Activated CD4-positive, alpha-beta T cell treated with anti-CD3 and anti-CD28 coated beads, Interleukin-2, amount 50 U/mL, for 48 hours (primary cell): ENCODE measurements at regions not wholly inside any gene's neighbourhood (a gene's known extent, or its start where the extent isn't known, plus 50 kb on each side); places are given as distances from the start of the nearest gene placed in this dataset.
"Not testable (repeated sequence)": the region's sequence is repeated elsewhere in the genome, so short reads cannot be mapped to it uniquely, and the experiment has no call there.

Source experiments
- DNase-seq, 2 experiments: peaks; one replicate each; pipeline ENCODE4 v3.0.0-alpha.2; 2020

GRCh38 chr4:112061207-112061817 is 83.9 kb upstream of the FAM241A start:
- no peak for DNase-seq

GRCh38 chr4:112063260-112063659 is 82.0 kb upstream of the FAM241A start:
- no peak for DNase-seq

GRCh38 chr4:112069110-112069509 is 76.1 kb upstream of the FAM241A start:
- DNase-seq = no peak

GRCh38 chr4:112073181-112073580 is 72.1 kb upstream of the FAM241A start:
- DNase-seq = no peak

GRCh38 chr4:112075129-112075753 is 70.0 kb upstream of the FAM241A start:
- peak in 1 of 2 experiments; percentile 30 for DNase-seq

- no peak for DNase-seq
These were observed 69.3 kb upstream of the FAM241A start for GRCh38 chr4:112075906-112076305.

- no peak for DNase-seq
These were observed 68.2 kb upstream of the FAM241A start for GRCh38 chr4:112076919-112077608.

- no peak for DNase-seq
These were observed 67.5 kb upstream of the FAM241A start for GRCh38 chr4:112077743-112078142.

- DNase-seq = no peak
These were observed 62.2 kb upstream of the FAM241A start for GRCh38 chr4:112082954-112083586.

- no peak for DNase-seq
These were observed 61.5 kb upstream of the FAM241A start for GRCh38 chr4:112083587-112084347.

- no peak for DNase-seq
These were observed 59.9 kb upstream of the FAM241A start for GRCh38 chr4:112085156-112086035.

GRCh38 chr4:112086036-112086434 is 59.2 kb upstream of the FAM241A start:
- no peak for DNase-seq

GRCh38 chr4:112086661-112087060 is 58.6 kb upstream of the FAM241A start:
- DNase-seq = not testable (repeated sequence)

- DNase-seq = not testable (repeated sequence)
These were observed 52.9 kb upstream of the FAM241A start for GRCh38 chr4:112092330-112092729.

GRCh38 chr4:112093636-112094202 is 51.5 kb upstream of the FAM241A start:
- DNase-seq = no peak

- no peak for DNase-seq
These were observed 50.9 kb upstream of the FAM241A start for GRCh38 chr4:112094330-112094729.
